CD4-positive, alpha-beta T cell (primary cell): ENCODE measurements at regions not wholly inside any gene's neighbourhood (a gene's known extent, or its start where the extent isn't known, plus 50 kb on each side); places are given as distances from the start of the nearest gene placed in this dataset.

Source experiments
- ATAC-seq: fragments of 200-7000 bp; cut with Tn5 transposase; one replicate; pipeline ENCODE4 v1.10.0; 2022; ENCODE audit warnings: mild to moderate bottlenecking; ENCODE audit not compliant: poor library complexity
- CTCF ChIA-PET: fragments of 350-600 bp; sonication (Branson Sonifier 250); formaldehyde crosslinking; loops from one replicate; lab custom pipeline; 2021; ENCODE audit warnings: antibody characterized with exemption, inconsistent platforms; lab: Charles Lee
- POLR2A ChIA-PET: fragments of 350-600 bp; sonication (Branson Sonifier 250); formaldehyde crosslinking; loops from one replicate; lab custom pipeline; 2021; ENCODE audit warnings: antibody characterized with exemption, inconsistent platforms; lab: Charles Lee
- DNase-seq, 14 experiments: peaks; one replicate each; pipeline ENCODE4 v3.0.0-alpha.2; 2013 to 2020; ENCODE audit warnings: mixed read lengths in 2 of 14
- H3K27ac ChIP-seq, 2 donors: one replicate each; pipeline versions ENCODE4 v1.5.1 to v1.7.0; 2013; ENCODE audit warnings: low read length in 2 of 2, low read depth in 1 of 2, mild to moderate bottlenecking in 1 of 2
- H3K27me3 ChIP-seq, 2 experiments: 1 replicate in 1 of 2; 2 replicates in 1 of 2; pipeline versions ENCODE4 v1.6.1 to v1.7.0; 2013; ENCODE audit warnings: low read length in 2 of 2, control low read depth in 1 of 2, mild to moderate bottlenecking in 1 of 2, moderate library complexity in 1 of 2; ENCODE audit not compliant: insufficient read depth in 2 of 2, control insufficient read depth in 1 of 2
- H3K36me3 ChIP-seq: one replicate; pipeline ENCODE4 v1.6.1; 2013; ENCODE audit warnings: low read length, control low read depth; ENCODE audit not compliant: insufficient read depth
- H3K4me1 ChIP-seq: one replicate; pipeline ENCODE4 v1.6.1; 2013; ENCODE audit warnings: low read length, control low read depth; ENCODE audit not compliant: insufficient read depth
- H3K4me3 ChIP-seq: one replicate; pipeline ENCODE4 v1.5.1; 2013; ENCODE audit warnings: mild to moderate bottlenecking, low read length, moderate library complexity
- H3K9me3 ChIP-seq, 2 experiments: 1 replicate in 1 of 2; 2 replicates in 1 of 2; pipeline versions ENCODE4 v1.6.1 to v1.7.0; 2013; ENCODE audit warnings: low read length in 2 of 2, mild to moderate bottlenecking in 2 of 2, control low read depth in 1 of 2, moderate library complexity in 1 of 2; ENCODE audit not compliant: control insufficient read depth in 1 of 2, insufficient read depth in 1 of 2
- H3K27ac Mint-ChIP-seq: one replicate; pipeline ENCODE4 v1.8.0; 2020; ENCODE audit warnings: mixed read lengths
- H3K27me3 Mint-ChIP-seq: one replicate; pipeline ENCODE4 v1.8.0; 2021; ENCODE audit warnings: mixed read lengths
- H3K36me3 Mint-ChIP-seq: one replicate; pipeline ENCODE4 v1.8.0; 2021; ENCODE audit warnings: low read depth, mixed read lengths
- H3K4me1 Mint-ChIP-seq: one replicate; pipeline ENCODE4 v1.8.0; 2021; ENCODE audit warnings: low read depth, mixed read lengths
- H3K4me3 Mint-ChIP-seq: one replicate; pipeline ENCODE4 v1.8.0; 2020; ENCODE audit warnings: mild to moderate bottlenecking, mixed read lengths
- H3K9me3 Mint-ChIP-seq: one replicate; pipeline ENCODE4 v1.8.0; 2020; ENCODE audit warnings: mixed read lengths
- intact Hi-C, 2 experiments: fragments of 100-400 bp; cut with DNase I in 1 of 2; cut with micrococcal nuclease in 1 of 2; formaldehyde crosslinking; loops; one replicate each; pipeline versions ENCODE4 v1.15.1 to v1.9.0; 2023 to 2025; cut with DNase I, micrococcal nuclease
- TF ChIP-seq, protein P1 (sequence below): fragments of 200-600 bp; IDR thresholded peaks from one replicate; pipeline ENCODE4 v1.8.0; 2022; ENCODE audit warnings: antibody characterized with exemption, mild to moderate bottlenecking

DNA sequence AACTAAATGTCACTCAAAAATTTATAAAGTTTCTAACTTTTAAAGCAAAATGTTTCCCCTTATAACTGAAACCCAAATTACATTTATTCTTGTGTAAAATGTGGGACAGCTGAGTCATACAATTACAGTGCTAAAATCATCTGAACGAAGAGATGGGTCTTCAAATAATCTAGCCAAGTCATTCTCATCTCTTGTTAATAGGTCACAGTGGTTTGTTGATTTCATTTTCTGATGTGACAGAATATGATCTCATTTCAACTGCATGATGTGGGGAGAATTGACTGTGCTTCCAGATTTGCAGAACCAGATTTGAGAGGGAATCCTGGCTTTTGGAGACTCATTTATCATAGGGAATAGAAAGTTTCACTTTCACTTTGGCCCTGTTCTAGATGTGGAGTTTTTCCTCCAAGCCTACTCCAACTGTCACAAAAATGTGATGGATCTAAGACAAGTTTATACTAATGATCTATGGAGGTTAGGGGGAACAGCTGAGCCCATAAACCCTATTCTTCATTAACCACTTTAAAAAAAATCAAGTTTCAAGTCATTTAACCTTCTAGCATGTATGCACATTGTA is 685.0 kb downstream of the PDCD6IP start:
- Mint-ChIP-seq H3K9me3 (no peaks in the 10 kb centered on the region), H3K27me3 (no peaks in the 10 kb centered on the region), H3K27ac (peak overlapping the region; percentile 58), H3K36me3 (no peaks in the 10 kb centered on the region), H3K4me3 (peak overlapping the region; percentile 84), H3K4me1 (peaks cover 33% of the 10 kb centered on the region)
- Histone ChIP-seq H3K4me3 (peak overlapping the region; percentile 43), H3K9me3 (no peaks in the 10 kb centered on the region), H3K27me3 (no peaks in the 10 kb centered on the region), H3K27ac (no peak overlapping the region), H3K4me1 (no peaks in the 10 kb centered on the region), H3K36me3 (no peaks in the 10 kb centered on the region)
- TF ChIP-seq, protein P1, sequence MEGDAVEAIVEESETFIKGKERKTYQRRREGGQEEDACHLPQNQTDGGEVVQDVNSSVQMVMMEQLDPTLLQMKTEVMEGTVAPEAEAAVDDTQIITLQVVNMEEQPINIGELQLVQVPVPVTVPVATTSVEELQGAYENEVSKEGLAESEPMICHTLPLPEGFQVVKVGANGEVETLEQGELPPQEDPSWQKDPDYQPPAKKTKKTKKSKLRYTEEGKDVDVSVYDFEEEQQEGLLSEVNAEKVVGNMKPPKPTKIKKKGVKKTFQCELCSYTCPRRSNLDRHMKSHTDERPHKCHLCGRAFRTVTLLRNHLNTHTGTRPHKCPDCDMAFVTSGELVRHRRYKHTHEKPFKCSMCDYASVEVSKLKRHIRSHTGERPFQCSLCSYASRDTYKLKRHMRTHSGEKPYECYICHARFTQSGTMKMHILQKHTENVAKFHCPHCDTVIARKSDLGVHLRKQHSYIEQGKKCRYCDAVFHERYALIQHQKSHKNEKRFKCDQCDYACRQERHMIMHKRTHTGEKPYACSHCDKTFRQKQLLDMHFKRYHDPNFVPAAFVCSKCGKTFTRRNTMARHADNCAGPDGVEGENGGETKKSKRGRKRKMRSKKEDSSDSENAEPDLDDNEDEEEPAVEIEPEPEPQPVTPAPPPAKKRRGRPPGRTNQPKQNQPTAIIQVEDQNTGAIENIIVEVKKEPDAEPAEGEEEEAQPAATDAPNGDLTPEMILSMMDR, result no peak
- intact Hi-C loops, result no loop called here
- ChIA-PET POLR2A (no interaction called here), CTCF (no interaction called here)
- peak in 1 of 14 experiments; percentile 0 for DNase-seq
- ATAC-seq, result no peak

DNA sequence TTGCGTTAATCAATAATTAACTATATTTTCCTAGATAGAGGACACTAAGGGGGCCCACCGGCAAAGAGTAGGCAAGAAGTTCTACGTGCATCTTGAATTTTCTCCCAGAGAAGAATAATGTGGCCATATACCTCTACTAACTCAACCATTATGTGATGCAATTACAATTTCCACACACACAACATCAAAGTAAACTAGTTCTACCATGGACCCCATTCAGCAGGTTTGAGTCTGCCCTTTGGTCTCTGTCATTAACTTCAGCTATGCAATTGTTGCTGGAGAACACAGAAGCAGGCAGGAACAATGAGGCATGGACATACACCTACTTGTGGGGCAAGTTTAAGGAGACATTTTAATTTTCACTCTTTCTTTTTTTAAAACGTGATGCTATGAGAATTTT is 705.9 kb downstream of the PDCD6IP start:
- Histone ChIP-seq H3K4me3 (no peak overlapping the region), H3K36me3 (no peaks in the 10 kb centered on the region), H3K27ac (no peak overlapping the region), H3K27me3 (no peaks in the 10 kb centered on the region), H3K4me1 (no peaks in the 10 kb centered on the region), H3K9me3 (no peaks in the 10 kb centered on the region)
- H3K27me3 Mint-ChIP-seq, result no peaks in the 10 kb centered on the region
- POLR2A ChIA-PET, result no interaction called here
- intact Hi-C loops, result no loop called here
- no peaks in the 10 kb centered on the region for H3K4me1 Mint-ChIP-seq
- DNase-seq, result no peak
- H3K9me3 Mint-ChIP-seq, result no peaks in the 10 kb centered on the region
- no peak overlapping the region for H3K4me3 Mint-ChIP-seq
- ATAC-seq, result no peak
- TF ChIP-seq, protein P1, result no peak
- no peak overlapping the region for H3K27ac Mint-ChIP-seq
- H3K36me3 Mint-ChIP-seq, result no peaks in the 10 kb centered on the region
- CTCF ChIA-PET, result no interaction called here

DNA sequence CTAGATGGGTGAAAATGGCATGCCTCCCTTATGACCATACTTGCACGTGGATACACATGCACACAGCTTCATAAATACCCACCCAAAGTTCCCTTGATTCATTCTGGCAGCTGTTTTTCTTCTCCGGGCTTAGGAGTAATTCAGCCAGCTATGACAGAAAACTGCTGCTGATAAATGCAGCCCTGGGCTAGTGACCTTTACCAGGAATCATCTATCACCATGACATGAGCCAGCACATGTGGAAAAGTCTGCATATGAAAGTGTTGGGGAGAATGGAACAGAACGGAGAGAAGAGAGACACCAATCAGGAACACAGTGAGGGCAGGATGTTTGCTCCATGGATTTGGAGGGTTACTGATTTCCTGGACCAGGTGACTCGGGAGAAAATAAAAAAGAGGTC is 706.3 kb downstream of the PDCD6IP start:
- ChIA-PET POLR2A (no interaction called here), CTCF (no interaction called here)
- Mint-ChIP-seq H3K4me3 (no peak overlapping the region), H3K27me3 (no peaks in the 10 kb centered on the region), H3K27ac (no peak overlapping the region), H3K4me1 (no peaks in the 10 kb centered on the region), H3K36me3 (no peaks in the 10 kb centered on the region), H3K9me3 (no peaks in the 10 kb centered on the region)
- Histone ChIP-seq H3K9me3 (no peaks in the 10 kb centered on the region), H3K4me1 (no peaks in the 10 kb centered on the region), H3K4me3 (no peak overlapping the region), H3K27ac (no peak overlapping the region), H3K36me3 (no peaks in the 10 kb centered on the region), H3K27me3 (no peaks in the 10 kb centered on the region)
- ATAC-seq, result no peak
- TF ChIP-seq, protein P1, result no peak
- DNase-seq, result no peak
- intact Hi-C loops, result no loop called here
